NAMALWA (cell line): ENCODE measurements at regions not wholly inside any gene's neighbourhood (a gene's known extent, or its start where the extent isn't known, plus 50 kb on each side); places are given as distances from the start of the nearest gene placed in this dataset.

ENCODE experiments used
- DNase-seq: peaks from one replicate; pipeline ENCODE4 v3.0.0-alpha.2; 2015; ENCODE audit warnings: low spot score

DNA sequence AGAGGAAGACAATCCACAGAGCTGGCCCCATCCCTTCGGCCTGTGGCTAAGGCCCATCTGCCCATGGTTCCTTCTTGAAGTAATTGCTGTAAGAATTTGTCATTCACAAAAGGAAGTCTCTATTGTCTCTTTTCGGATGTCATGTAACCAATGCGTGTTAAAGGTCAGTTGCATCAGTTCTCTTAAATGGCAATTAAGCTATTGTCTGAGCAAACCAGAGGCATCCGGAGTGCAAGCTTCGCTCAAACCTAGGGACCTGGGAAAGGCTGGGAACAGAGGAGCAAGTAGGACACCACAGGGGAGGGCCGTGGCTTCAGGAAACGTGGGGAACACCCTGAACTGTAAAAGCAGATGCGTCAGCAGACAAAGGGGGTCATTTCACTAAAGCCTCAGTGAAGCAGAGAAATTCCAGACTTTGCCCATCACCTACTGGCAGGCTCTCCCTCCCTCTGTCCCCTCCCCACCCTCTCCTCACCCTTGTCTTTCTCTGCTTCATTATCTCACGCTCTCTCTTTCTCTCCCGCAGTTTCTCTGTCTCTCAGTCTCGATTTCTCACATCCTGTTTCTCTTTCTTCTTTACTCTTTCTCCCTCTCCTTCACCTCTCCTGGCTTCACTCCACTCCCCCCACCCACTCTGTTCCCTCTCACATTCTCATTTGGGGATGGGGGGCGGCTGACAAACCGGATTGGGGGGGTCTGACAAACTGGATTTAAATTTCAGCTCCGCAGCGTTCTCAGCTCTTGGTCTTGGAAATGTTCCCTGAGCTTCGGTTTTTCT, 204.6 kb upstream of the TNP1 start:
- no peak for DNase-seq

DNA sequence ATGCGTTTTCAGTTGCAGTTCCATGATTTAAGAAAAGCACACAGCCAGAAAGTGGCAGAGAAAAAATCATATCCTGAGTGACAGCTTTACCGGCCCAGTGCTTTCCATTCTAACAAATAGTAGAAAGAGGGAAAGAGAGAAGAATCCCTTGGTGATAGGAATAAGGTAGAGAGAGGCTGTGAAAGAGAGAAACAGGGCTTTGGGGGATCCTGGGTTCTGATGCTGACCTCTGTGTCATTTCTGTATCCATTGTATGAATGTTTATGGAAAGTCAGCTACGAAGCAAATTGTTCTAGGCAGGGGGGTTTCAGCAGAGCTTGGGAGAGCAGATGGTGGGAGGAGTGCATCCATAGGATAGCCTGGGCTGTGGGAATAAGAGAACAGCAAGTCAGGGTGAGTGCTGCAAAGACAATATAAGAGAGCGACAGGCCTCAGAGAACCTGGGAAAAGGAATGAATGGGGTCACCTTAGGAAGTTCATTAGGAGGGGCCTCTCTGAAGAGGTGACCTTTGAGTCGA, 203.4 kb upstream of the TNP1 start:
- DNase-seq, result no peak

DNA sequence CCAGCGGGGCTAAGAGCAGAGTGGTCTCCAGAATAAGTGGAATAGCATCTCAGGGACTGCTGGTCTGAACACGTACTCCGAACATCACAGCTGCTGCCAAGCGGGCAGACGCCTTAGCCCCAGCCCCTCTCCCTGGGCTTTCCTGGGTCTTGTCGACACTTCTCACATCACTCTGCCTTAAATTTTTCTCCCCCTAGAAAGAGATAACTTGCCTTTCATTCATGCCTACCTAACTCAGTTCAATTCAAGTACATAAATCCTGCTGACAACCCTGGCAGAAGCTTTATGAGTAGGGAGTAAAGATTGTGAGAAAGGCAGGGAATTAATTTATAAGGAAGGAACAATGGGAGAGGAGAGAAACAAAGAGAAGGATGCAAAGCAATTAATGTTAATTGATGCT, 202.9 kb upstream of the TNP1 start:
- DNase-seq, result no peak

DNA sequence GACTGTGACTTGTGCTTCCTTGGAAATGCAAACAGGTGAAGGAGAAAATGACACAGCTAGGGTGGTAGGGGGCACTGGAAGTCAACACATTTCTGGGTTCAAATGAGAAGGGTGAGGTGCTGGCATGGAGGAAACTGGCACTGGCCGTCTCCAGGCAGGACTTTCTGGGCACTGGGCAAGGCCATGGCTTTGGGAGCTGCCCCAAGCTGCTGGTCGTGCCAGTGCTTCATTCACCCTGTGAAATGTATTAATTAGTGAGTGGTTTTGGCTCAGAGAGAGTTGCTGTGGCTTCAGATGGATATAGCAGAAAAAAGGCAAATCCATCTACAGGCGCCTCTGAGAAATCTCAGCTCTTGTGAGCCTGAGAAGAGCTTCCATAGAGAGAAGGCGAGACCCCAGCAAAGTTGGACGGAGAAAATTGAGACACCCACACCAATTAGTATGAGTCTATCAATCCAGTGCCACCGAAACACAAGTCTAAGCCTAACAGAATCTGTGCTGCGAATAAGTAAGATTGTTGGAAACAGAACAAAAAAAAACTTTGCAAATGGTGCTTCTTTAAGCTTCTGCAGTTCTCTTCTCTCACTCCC, 202.1 kb upstream of the TNP1 start:
- DNase-seq, result no peak

DNA sequence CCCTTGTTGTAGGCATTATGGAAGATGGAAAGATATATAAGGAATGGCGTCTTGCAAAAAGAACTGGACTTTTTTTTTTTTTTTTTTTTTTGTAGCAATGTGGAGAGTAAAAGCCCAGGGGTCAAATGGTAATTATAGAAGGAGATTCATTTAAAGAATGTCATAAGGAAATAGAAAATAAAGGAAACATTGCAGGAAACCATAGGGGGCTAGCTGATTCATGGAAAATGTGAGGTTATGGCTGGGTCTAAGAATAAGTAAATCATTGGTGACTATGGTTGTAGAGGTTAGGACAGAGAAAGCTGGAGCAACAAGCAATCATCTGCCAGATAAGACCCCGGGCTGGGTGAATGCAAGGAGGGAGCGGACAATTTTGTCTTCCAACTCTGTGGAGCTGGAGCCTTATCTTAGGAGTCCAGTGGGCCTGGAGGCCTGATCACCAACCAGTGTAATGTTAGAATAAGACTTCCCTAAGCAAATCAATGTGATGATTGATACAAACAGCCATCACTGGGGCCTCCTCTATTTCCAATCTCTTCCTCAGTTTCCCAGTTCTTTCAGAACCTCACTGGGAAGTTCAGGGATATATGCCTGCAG, 201.2 kb upstream of the TNP1 start:
- DNase-seq, result no peak

DNA sequence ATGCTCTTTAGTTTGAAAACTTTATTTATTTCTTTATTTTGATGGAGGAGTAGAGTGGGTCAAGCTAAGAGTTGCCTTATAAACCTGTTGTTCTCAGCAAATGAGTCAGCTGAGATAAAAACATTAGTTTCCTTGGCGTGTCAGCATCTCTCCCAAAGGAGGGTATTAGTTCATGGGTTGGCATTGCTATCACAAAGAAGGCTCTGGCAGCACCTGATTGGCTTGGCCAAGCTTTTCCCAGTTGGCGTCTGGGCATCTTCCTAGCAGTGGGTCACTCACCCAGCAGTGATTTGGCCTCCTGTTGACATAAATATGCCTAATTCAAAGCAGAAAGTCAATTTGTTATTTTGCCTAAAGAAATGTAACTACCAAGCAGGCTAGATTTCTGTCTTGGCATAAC, 200.7 kb upstream of the TNP1 start:
- no peak for DNase-seq

DNA sequence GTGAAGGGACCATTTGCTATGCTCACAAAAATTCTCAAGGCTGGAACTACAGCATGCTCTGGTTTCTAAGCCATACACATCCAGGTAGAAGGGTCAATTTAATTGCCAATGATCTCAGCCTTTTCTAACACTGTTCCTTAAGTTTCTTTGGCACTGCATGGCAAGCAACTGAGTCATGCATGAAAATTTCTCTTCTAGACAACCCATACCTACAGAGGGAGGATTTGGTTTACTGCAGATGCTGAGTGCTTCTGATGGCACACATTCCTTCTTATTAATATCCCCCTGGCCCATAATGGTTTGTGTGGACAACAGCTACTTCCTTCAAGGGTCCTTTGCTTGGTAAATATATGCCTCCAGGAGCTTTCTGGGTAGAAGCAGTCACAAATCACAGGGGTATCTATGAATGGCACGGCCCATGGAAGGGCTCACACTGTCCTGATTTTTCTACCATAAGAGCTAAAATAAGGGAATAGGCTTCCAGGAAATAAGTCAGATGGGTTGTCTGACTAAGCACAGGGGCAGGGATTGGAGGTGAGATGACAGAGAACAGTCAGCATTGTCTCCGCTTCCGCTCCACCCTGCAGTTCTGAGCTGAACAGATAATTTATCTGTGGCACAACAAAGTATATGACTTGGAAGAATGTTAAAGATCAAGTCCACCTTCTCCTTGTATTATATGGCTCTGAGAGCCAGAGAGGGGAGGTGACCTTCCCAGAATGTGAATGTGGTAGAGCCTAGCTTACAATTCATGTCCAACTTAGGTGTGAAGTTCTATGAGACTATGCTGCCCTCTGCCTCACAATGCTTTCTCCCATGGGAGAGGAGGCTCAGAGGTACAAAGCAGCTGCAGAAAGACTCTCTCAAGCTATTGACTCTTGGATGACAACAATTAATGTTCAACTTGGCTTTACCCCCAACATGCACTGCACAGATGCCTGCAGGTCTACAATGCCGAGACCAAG, 199.2 kb upstream of the TNP1 start:
- no peak for DNase-seq

DNA sequence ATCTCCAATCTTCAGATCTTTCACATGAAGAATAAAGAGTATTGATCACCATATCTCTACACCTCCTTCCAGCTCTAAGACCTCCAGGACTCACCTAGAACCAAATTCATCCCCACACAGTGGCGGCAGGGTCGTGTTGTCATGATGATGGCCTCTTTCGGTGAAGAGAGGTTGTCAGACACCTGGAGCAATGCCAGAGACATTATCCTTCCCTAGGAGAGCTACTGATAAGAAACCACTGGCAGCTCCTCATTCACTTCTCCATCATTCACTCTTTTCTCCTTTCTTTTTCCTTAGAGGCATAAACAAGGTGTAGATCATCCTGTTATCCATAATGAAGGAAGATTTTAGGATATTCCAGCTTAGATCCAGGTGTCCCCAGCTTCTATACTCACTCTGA, 197.9 kb upstream of the TNP1 start:
- DNase-seq, result no peak

DNA sequence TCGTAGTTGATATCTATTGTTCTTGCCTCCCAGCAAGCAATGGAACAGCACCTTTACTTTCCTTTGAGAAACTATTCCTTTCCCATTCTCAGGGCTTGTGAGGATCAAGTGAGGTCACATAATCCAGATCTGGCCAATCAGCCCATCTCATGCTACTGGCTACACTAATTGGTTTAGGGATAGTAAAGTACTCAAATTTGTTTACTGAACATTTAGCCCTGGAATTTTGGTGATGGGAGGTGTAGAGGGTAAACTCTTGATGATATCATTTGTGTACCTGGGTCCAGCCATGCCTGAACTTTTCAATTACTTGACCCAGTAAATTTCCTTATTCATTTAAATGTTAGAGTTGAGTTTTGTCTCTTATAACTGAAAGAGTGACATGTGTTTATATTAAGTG, 195.8 kb upstream of the TNP1 start:
- no peak for DNase-seq

DNA sequence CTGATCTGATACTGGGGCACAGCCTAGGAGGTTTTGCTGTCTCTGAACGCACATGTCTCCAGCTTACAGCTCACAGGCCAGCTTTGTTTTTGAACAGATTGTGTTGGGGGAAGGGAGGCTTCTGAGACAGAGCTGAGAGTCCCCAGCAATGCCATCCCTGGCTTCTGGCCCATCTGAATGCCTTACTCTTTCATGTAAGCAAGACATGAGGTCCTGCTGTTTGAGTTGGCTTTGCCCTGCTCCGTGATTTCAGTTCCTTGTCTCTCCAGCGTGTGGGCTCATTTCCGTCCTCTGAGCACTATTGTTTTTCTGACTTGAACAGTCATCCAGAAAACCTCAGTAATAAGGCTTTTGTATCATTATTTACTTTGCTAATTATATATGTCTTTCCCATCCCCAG, 194.9 kb upstream of the TNP1 start:
- DNase-seq, result no peak

DNA sequence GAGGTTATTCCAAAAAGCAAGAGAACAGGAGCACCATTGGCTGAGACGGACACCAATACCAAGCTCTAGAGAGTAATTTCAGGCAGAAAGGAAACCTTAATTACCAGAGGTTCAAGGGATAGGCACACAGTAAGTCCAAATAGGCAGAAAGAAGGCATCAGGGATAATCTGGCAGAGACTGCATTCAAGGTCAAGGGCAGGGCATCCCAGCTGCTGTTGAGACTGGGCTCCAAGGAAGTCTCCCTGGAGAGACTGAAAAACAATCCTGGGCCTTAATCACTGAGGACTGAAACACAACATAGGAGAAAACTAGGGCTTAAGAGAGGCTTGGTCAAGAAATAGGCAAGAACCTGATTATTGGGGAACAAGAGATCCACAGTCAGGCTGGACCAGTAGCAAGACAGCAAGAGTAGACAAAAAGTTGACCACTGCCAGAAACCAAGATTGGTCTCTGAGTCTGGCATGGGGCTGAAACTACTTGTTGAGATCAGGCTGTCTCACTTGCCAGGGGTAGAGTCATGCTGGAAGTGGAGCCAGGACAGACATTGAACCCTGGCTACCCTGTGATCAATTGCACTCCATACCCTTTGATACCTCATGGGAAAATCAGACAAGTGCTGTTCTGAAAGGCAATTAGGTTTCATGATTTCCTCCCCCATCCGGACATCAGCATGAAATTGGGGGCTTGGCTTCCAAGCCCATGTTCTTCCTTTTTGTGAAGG, 193.2 kb upstream of the TNP1 start:
- no peak for DNase-seq

DNA sequence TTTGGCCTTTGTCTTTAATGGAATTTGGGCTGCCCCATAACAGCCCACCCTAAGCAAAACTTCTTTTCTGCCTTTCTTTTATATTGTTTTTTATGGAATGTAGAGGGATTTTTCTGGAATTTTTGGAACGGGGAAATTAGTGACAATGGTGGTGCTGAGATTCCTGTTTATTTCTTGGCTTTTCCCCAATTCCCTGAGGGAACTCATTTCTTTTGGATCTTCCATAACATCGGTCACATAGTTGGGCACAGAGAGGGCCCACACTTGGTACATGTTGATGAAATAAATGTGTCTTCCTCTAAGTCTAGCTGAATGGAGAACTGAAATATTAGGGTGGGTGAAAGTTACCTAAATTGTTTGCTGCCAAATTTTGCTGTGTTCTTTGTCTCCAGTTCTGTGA, 191.6 kb upstream of the TNP1 start:
- no peak for DNase-seq

DNA sequence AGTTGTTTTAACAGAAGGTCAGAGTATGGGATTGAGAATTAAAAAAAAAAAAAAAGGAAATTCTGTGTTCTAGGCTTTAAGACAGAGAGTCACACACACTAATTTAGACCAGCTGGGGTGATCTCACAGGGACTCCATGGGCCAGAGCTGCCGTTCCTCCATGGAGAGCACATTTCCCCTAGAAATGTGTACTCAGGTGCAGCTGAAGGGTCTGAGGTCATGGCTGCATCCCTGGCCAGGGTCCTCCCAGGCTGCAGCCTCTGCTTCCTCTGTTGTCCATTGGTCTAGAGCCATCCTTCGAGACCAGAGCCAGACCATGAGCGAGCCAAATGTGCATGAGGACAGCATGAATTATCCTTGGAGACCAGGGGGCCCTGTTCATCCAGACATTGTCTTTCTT, 190.1 kb upstream of the TNP1 start:
- no peak for DNase-seq

DNA sequence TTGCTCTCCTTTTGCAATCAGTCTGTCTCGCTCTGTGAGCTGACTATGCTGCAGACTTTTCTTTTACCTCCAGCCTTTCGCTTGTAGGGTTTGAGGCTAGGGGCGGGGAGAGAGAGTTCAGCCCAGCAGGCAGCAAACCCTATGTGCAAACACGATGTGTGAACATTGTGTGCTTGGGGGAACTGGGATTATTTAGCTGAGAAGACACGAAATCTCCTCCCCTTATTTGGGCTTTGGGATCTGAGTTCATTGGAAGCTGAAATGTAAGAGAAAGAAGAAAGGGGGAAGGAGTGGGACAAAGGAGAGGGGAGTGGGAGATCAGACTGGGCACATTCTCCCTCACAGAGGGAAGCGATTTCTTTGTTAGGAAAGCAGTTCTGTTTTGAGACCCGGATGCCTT, 189.6 kb upstream of the TNP1 start:
- no peak for DNase-seq

DNA sequence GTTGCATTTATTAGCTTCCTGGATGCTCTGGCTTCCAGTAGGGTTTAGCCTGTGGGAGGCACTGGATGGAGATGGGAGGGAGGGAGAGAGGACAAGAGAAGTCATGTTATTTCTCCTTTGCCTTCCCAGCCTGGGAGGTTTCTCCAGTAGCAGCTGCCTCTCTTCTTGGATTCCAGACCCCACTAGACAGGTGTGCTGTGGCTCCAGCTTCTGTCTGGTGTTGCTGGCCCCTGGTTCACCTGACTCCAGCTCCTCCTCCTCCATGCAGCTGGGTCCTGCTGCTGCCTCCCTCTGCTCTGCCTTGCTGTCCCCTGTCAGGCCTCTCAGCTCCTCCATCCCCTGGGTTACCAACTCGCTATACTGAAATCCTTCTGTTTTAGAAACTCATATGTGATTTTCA, 188.9 kb upstream of the TNP1 start:
- DNase-seq, result no peak

DNA sequence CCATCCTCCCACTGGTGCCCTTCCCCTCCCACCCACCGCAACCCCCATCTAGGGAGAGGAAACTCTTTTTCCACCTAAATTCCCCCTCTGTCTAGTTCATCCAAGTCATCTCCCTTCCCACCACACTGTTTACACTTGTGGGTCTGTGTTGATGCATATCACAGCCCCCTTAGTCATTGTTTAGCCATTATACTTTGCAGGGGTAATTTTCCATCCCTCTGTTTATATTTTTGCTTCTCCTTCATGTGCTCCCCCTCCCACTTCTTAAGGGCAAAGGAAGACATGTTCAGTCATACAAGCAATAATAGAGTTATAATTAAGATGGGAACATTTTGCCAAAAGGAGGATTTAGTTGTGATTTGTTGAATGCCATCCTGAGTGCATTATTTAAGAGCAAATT, 187.8 kb upstream of the TNP1 start:
- no peak for DNase-seq

DNA sequence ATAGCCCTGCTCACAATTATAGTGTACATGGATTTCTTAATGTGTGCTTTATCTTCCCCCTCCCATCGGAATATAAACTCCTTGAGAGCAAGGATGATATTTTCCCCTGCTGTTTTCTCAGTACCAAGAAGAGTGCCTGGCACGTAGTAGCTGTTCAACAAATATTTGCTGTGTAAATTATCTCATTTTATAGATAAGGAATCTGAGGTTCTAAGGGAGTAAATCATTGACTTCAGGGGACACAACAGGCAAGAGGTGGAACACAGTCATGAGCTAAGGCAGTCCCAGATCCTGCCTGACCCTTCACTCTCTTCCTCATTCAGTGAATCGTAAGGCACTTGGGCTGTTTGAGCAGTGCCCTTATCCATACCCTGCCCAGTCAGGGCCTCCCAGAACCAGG, 187.3 kb upstream of the TNP1 start:
- DNase-seq, result no peak

DNA sequence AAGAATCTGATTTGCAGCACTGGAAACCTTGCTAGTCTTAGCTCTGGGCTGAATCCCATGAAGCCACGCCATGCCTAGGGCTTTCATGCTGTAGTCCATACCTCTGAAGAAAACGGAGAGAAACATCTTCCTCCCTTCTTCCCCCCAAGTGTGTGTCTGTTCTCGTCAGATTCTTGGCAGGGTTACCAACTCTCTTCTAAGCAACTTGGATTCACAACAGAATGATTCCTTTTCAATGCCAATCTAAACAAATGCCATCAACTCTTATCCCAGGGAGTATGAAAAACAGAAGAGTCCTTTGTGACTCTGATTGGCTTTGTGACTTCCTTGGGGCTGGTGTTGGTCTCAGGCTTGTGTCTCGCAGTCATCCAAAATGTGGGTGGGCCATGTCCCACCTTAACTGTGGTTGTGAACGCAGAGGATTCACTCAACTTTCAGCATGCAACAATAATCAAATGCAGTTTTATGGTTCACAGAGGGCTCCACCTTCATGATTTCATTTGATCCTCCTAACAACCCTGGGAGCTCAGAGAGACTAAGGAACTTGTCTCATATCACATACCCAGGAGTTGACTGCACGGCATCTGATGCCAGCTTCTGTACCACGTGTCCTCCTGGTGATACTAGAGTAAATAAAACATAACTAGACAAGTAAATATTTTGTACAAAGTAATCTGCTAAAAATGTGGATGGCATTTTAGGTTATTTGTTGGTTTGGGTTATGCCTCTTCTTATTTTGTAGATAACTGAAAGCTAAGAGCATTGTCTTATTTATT, 186.0 kb upstream of the TNP1 start:
- no peak for DNase-seq

DNA sequence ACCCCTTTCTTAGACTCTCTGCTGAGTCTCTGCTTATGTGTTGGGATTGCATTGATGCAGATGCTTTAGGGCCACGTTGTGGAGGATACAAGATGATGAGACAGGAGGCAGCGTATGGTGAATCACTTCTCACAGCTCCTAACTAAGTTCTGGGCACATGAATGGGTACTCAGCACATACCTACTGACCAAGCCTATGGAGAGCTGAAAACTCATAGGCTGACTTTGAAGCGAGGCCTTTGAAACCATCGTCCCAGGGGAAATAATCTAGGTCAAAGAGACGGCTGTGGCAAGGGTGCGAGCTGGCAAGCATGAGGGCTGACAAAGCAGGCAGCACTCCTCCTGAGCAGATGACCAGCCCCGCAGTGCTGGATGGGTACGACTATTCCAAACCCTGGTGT, 180.2 kb upstream of the TNP1 start:
- no peak for DNase-seq

DNA sequence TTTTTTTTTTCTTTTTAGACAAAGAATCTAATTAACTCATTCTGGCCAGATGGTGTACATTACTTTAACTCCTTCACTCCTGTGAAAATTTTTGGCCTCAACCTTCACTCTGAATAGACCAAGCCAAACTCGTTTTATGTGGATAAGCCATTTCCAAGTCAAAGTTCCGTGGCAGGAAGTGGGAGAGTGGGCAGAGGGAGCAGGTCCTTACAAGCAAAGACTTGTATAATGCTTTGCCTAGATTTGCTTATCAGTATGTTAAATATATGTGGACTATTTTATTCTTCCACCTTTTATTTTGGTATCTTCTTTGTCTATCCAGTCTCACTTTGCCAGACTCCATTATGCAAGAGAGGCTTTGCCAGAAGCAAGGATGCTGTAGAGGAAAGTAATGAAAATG, 178.1 kb upstream of the TNP1 start:
- DNase-seq, result no peak

DNA sequence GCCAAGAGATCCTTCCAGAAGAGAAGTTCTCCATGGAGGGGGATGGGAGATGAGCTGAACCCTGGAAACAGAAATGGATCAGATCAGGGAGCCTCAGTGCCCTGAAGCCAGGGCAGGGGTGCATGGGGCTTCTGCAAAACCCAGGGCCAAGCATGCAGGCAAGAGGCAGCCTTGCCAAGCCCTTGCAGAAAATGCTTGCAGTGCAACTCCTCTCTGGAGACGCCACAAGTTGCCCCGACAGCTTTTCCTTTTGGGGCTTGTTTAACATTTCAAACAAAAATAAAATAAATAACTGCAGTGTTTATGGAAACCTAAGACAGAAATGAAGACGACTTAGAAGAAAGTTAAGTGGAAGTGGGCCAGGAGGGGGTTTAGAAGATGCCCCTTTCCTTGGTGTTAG, 177.5 kb upstream of the TNP1 start:
- DNase-seq, result no peak
